ENCODE measurements at regions not wholly inside any gene's neighbourhood (a gene's known extent, or its start where the extent isn't known, plus 50 kb on each side); places are given as distances from the start of the nearest gene placed in this dataset.

- in situ Hi-C loops (cut with MboI; ENCODE audit: low sequenced_read_pairs) (no loop called here), dilution Hi-C loops (cut with HindIII; ENCODE audit: low sequenced_read_pairs, unreplicated experiment) (no loop called here), intact Hi-C loops (cut with micrococcal nuclease) (no loop called here)
- H3K36me3 ChIP-seq (ENCODE audit: control insufficient read depth, insufficient read depth, low read length), result no peaks in the 10 kb centered on the region
- H4K91ac ChIP-seq (ENCODE audit: insufficient read depth, low read depth, low read length), result no peak overlapping the region
- no peaks in the 10 kb centered on the region for H3K9me1 ChIP-seq (ENCODE audit: insufficient read depth, low read length)
- H2AK9ac ChIP-seq (replicated peaks; ENCODE audit: low read depth, low read length, poor library complexity), result no peak overlapping the region
- H2AK5ac ChIP-seq (ENCODE audit: low read depth, low read length), result no peak overlapping the region
- H3K4me1 ChIP-seq (ENCODE audit: control insufficient read depth, insufficient read depth, low read length), result no peaks in the 10 kb centered on the region
- no peak overlapping the region for H3K23ac ChIP-seq (ENCODE audit: low read depth, low read length)
- H4K5ac ChIP-seq (ENCODE audit: low read depth, low read length), result no peak overlapping the region
- H3K79me1 ChIP-seq (ENCODE audit: low read depth in 1 of 2, low read length in 2 of 2), result no peaks in the 10 kb centered on the region
- H3K9ac ChIP-seq (ENCODE audit: low read depth, low read length), result no peak overlapping the region
- H4K8ac ChIP-seq (ENCODE audit: low read depth in 2 of 2, low read length in 2 of 2), result no peak overlapping the region
- no peak for TF ChIP-seq CEBPB (IDR thresholded peaks at IDR 0.05; ENCODE audit: low read depth, low read length)
- no peak for TF ChIP-seq POLR2A (IDR thresholded peaks at IDR 0.05; ENCODE audit: low read depth, low read length)
- TF ChIP-seq RFX5 (IDR thresholded peaks at IDR 0.05; ENCODE audit: low read depth, low read length), result no peak
- no peak for TF ChIP-seq CTCF (conservative IDR thresholded peaks at IDR 0.05; ENCODE audit: low read depth, low read length)
- TF ChIP-seq BHLHE40 (IDR thresholded peaks at IDR 0.05; ENCODE audit: low read depth, low read length), result no peak
- no peak for TF ChIP-seq USF2 (IDR thresholded peaks at IDR 0.05; ENCODE audit: low read depth, low read length)
- TF ChIP-seq, protein P1, sequence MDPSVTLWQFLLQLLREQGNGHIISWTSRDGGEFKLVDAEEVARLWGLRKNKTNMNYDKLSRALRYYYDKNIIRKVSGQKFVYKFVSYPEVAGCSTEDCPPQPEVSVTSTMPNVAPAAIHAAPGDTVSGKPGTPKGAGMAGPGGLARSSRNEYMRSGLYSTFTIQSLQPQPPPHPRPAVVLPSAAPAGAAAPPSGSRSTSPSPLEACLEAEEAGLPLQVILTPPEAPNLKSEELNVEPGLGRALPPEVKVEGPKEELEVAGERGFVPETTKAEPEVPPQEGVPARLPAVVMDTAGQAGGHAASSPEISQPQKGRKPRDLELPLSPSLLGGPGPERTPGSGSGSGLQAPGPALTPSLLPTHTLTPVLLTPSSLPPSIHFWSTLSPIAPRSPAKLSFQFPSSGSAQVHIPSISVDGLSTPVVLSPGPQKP (IDR thresholded peaks at IDR 0.05; ENCODE audit: borderline replicate concordance, low read depth, low read length), result no peak
- TF ChIP-seq CHD1 (IDR thresholded peaks at IDR 0.05; ENCODE audit: low read depth, low read length), result no peak
- TF ChIP-seq MAZ (IDR thresholded peaks at IDR 0.05; ENCODE audit: borderline replicate concordance, low read depth, low read length), result no peak
- no peak for TF ChIP-seq NFE2L2 (IDR thresholded peaks at IDR 0.05; ENCODE audit: low read depth, low read length)
- TF ChIP-seq MAFK (IDR thresholded peaks at IDR 0.05; ENCODE audit: low read depth, low read length), result no peak
- 33% methylated on average over 1 of the region's 6 CpGs; no CpG with 5 or more reads in 1 of the 2 experiments for WGBS, 2 experiments (ENCODE audit: extremely low coverage in 2 of 2, insufficient read length in 1 of 2)
- BruUV-seq (replicated peaks), result no TSS peak
- H3K4ac ChIP-seq (ENCODE audit: low read depth, low read length), result no peak overlapping the region
- no peak overlapping the region for H2BK120ac ChIP-seq (ENCODE audit: low read depth, low read length)
- ATAC-seq (ENCODE audit: low read depth) (no peak), DNase-seq (no peak)
- H3K27me3 ChIP-seq (ENCODE audit: control insufficient read depth, insufficient read depth, low read length), result peaks cover 6% of the 10 kb centered on the region
- H4K20me1 ChIP-seq (ENCODE audit: insufficient read depth, low read length), result no peaks in the 10 kb centered on the region
- H2AFZ ChIP-seq (replicated peaks; ENCODE audit: low read length, poor library complexity), result no peak overlapping the region
- ChIA-PET CTCF (interaction anchor here (0.7 kb wide), 1 partner anchor 11 kb away, joined by 3 read pairs; no protein-coding TSS in a partner anchor), POLR2A (ENCODE audit: unreplicated experiment) (no interaction called here)
- H3K56ac ChIP-seq (ENCODE audit: extremely low read depth, insufficient read depth, low read length), result no peak overlapping the region
- H3K18ac ChIP-seq (ENCODE audit: low read depth, low read length), result no peak overlapping the region
- H2BK15ac ChIP-seq (ENCODE audit: low read depth, low read length), result no peak overlapping the region
- no peak overlapping the region for H3K4me3 ChIP-seq (ENCODE audit: insufficient read depth, low read depth, low read length)
- H2BK5ac ChIP-seq (ENCODE audit: low read depth, low read length, poor library complexity, severe bottlenecking), result no peak overlapping the region
- no peak overlapping the region for H2BK20ac ChIP-seq (ENCODE audit: low read depth, low read length)
- no peak overlapping the region for H3K27ac ChIP-seq (ENCODE audit: insufficient read depth, low read length)
- no peaks in the 10 kb centered on the region for H3K9me3 ChIP-seq (ENCODE audit: control insufficient read depth, insufficient read depth, low read length)
- H3K4me2 ChIP-seq (ENCODE audit: low read depth, low read length), result no peak overlapping the region
- H3K14ac ChIP-seq (replicated peaks; ENCODE audit: low read depth, low read length), result no peak overlapping the region
These were observed 184.0 kb upstream of the PARP11 start for GRCh38 chr12:4056910-4057845.

Measured in IMR-90 (cell line).